H1 (cell line): ENCODE measurements at regions not wholly inside any gene's neighbourhood (a gene's known extent, or its start where the extent isn't known, plus 50 kb on each side); places are given as distances from the start of the nearest gene placed in this dataset.

Experiments used
- CHD7 ChIP-seq: fragments of 300-600 bp; sonication (generic); IDR thresholded peaks from 2 replicates; pipeline ENCODE4 v1.7.1; 2012; ENCODE audit warnings: low read length, moderate library complexity, mild to moderate bottlenecking, inconsistent platforms; ENCODE audit not compliant: insufficient replicate concordance
- TEAD4 ChIP-seq: IDR thresholded peaks from 2 replicates; pipeline ENCODE4 v1.6.1; 2012; ENCODE audit warnings: low read depth, low read length, inconsistent platforms, mixed read lengths

- no peak for TF ChIP-seq CHD7
- no peak for TF ChIP-seq TEAD4
Measured at GRCh38 chr5:39486790-39487189, 62.0 kb upstream of the DAB2 start (continued).
